HG03571 (cell line): ENCODE measurements at regions not wholly inside any gene's neighbourhood (a gene's known extent, or its start where the extent isn't known, plus 50 kb on each side); places are given as distances from the start of the nearest gene placed in this dataset.
"Not testable (repeated sequence)": the region's sequence is repeated elsewhere in the genome, so short reads cannot be mapped to it uniquely, and the experiment has no call there.

Experiments
- ATAC-seq: cut with Tn5 transposase; IDR thresholded peaks from one replicate; pipeline ENCODE4 v1.9.1; 2021; ENCODE audit not compliant: unreplicated experiment

DNA sequence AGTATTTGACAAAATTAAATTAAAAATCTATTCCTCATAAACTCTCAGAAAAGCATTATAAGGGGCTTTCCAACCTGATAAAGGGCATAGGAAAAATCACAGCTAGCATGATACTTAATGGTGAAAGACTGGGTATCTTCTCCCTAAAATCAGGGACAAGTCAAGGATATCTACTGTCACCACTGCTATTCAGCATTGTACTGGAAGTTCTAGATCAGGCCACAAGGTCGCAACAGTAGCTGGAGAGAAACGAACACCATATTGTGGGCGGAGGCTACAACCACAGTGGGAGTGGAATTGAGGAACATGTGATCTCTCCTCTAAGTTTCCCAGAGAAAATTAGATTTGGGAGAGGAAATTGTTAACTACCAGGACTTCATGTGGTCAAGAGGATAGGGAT lies 70.0 kb upstream of the NAMPT start:
- no peak for ATAC-seq

DNA sequence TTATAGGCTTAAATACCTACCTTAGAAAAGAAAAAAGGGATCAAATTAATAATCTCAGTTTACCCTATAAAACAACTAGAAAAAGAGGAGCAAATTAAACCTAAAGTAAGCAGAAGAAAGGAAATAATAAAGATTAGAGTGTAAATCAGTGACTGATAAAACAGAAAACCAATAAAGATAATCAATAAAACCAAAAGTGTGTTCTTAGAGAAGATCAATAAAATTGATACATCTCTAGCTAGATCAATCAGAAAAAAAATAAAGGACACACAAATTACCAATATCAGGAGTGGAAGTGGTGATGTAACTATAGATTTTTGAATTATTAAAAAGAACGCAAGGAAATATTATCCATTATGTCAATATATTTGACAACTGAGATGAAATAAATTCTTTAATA lies 69.2 kb upstream of the NAMPT start:
- ATAC-seq, result no peak

DNA sequence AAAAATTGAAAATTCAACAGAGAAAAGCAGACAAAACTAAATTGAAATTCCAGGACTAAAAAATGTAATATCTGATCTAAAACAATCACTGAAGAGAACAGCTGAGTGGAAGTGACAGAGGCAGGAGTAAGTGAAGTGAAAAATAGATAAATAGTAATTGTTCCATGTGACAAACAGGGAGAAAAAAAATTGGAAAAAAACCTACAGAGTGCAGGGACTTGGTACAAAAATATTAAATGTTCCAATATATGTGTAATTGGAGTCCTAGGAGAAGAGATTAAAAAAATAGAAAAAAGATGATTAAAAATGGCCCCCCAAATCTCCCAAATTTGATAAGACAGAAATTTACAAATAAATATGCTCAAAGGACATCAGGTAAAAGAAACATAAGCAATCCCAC lies 63.4 kb upstream of the NAMPT start:
- ATAC-seq, result no peak

- peak; percentile 15 for ATAC-seq
These were observed 62.5 kb upstream of the NAMPT start for GRCh38 chr7:106347229-106347833.

- peak; percentile 91 for ATAC-seq
These were observed 62.0 kb upstream of the NAMPT start for GRCh38 chr7:106346678-106347217.

DNA sequence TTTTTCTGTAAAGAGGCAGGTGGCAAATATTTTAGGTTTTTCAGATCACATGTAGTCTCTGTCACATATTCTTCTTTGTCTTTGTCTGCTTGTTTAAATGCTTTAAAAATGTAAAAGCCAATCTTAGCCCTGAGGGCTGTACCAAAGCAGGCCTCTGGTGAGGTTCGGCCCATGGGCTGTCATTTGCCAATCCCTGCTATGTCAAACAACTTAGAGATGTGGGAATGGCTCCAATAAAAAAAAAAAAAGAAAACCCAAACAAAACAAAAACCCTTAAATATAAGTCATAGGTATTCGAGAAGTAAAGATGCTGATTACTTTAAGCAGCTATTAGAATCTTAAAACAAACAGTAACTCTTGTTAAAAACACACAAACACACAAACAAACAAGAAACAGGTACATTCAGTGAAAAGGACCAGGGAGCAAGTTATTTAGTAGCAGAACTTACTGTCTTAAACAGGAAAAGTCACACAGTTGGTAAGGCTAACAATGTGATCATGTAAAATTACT lies 61.4 kb upstream of the NAMPT start:
- ATAC-seq, result no peak

DNA sequence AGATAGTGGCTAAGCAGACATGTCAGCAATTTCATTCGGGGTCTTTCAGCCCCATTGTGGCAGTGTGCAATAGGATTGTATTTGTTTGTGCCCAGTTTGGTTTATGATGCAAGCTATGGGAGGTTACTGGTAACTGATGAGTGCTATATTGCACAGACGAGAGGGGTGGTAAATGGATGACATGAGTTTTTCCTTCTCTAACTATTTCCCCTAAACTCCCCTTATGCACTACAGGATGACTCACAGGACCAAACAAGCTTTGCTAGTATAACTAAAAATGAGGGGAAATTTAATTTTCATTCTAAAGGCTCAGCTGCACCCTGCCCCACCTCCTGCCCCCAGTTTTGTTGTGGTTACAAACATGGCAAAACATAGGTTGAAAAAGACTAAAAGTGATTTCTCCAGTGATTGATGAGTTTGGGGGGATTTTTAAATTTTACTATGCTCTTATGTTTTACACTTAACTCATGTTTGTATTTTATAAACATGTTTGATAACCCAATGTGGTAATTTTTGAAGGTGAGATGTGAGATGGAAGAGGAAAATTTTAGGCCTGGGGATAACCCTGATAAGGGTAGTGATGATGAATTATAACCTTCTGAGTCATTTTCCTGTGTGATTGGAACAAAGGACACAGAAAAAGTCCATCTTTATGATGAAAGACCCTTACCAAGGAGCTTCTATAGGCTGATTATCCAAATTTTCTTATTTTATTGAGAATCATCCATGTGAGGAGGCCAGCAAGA lies 60.8 kb upstream of the NAMPT start:
- ATAC-seq, result no peak

DNA sequence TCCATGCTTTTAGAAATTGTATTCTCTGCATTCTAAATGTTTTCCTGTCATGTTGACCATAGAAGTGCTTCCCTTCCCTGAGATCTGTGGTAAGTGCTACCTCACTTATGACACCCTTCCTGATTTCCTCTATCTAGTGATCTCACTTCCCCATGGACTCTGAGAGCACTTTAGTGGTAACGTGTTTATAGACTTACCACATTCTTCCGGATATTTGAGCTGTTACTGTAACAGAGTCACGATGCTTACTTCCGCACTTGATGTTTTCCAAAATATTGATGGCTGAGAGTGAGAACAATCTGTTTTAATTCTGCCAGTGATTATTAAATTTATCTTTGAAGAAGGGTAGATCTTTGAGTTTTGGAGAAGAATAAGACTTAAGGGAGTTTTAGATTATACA lies 60.1 kb upstream of the NAMPT start:
- ATAC-seq, result no peak

- ATAC-seq, result no peak
These were observed 59.4 kb upstream of the NAMPT start for GRCh38 chr7:106344211-106344610.

GRCh38 chr7:106342049-106342448 lies 57.3 kb upstream of the NAMPT start:
- ATAC-seq, result not testable (repeated sequence)

DNA sequence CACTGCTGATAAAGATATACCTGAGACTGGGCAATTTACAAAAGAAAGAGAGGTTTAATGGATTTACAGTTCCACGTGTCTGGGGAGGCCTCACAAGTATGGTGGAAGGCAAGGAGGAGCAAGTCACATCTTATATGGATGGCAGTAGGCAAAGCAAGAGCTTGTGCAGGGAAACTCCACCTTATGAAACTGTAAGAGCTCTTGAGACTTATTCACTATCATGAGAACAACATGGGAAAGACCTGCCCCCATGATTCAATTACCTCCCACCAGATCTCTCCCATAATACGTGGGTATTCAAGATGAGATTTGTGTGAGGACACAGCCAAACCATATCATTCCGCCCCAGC lies 55.4 kb upstream of the NAMPT start:
- ATAC-seq, result not testable (repeated sequence)

- ATAC-seq, result no peak
These were observed 54.9 kb upstream of the NAMPT start for GRCh38 chr7:106339513-106340246.

- ATAC-seq, result no peak
These were observed 53.0 kb upstream of the NAMPT start for GRCh38 chr7:106337754-106338153.

DNA sequence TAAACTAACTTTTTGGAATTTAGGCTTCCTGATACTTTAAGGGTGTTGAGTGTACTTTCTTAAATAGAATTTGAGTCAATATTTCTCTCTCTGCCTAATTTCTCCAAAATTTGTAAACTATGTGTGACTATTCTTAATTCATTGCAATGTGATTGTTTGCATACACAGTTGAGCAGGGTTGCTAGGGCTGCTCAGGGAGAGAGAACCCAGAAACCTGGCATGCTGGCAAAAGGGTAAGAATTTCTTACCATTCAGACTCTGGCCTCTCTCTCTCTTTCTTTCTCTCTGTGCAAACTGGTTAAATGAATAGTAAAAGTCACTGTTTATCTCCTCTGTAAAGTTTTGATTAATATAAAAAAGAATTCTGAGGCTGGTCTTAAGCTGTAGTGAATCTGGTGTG lies 51.0 kb upstream of the NAMPT start:
- ATAC-seq, result no peak
